ENCODE measurements at regions not wholly inside any gene's neighbourhood (a gene's known extent, or its start where the extent isn't known, plus 50 kb on each side); places are given as distances from the start of the nearest gene placed in this dataset.
"Not testable (repeated sequence)": the region's sequence is repeated elsewhere in the genome, so short reads cannot be mapped to it uniquely, and the experiment has no call there.

DNA sequence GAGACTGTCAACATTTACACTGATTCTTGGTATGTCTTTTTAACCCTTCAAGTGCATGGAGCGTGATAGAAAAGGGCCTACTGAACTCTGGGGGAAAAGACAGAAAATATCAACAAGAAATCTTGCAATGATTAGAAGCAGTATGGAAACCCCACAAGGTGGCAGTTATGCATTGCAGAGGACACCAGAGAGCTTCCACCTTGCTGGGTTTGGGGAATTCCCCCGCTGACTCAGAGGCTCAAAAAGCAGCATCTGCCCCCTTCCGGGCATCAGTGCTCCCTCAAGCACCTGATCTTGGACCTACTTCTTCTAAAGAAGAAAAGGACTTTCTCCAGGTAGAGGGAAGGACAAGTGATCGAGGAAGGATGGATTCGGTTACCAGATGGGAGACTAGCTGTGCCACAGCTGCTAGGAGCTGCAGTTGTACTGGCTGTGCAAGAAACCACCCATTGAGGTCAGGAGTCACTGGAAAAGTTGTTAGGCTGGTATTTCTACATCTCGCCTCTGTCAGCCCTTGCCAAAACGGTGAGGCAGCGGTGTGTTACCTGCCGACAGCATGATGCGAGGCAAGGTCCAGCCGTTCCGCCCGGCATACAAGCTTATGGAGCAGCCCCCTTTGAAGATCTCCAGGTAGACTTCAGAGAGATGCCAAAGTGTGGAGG, 102.8 kb upstream of the OSBPL11 start:
- TF ChIP-seq, protein P1, sequence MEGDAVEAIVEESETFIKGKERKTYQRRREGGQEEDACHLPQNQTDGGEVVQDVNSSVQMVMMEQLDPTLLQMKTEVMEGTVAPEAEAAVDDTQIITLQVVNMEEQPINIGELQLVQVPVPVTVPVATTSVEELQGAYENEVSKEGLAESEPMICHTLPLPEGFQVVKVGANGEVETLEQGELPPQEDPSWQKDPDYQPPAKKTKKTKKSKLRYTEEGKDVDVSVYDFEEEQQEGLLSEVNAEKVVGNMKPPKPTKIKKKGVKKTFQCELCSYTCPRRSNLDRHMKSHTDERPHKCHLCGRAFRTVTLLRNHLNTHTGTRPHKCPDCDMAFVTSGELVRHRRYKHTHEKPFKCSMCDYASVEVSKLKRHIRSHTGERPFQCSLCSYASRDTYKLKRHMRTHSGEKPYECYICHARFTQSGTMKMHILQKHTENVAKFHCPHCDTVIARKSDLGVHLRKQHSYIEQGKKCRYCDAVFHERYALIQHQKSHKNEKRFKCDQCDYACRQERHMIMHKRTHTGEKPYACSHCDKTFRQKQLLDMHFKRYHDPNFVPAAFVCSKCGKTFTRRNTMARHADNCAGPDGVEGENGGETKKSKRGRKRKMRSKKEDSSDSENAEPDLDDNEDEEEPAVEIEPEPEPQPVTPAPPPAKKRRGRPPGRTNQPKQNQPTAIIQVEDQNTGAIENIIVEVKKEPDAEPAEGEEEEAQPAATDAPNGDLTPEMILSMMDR (IDR thresholded peaks at IDR 0.05; ENCODE audit: low read depth, low read length), result peak; percentile 24; the same call in 1 of the 2 replicates
- H3K27ac ChIP-seq (ENCODE audit: low read length); H3K9ac ChIP-seq (ENCODE audit: low read length): not testable (repeated sequence)

DNA sequence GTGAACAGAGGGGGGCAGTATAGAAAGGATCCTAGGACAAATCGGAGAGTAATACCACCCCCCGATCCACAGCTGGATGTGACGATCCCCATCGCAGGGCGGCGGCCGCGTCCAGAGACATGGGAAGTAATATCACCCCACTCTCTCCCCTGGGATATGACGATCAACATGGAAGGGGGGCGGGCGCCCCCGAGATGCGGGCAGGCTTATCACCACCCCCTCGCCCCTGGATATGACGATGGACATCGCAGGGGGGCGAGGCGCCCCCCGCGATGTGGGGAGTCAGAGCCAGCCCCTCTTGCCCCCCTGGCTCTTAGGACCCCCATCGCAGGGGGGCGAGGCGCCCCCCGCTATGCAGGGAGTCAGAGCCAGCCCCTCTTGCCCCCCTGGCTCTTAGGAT, 120.4 kb upstream of the OSBPL11 start:
- TF ChIP-seq, protein P1 (IDR thresholded peaks at IDR 0.05; ENCODE audit: low read depth, low read length), result no peak
- no peak for TF ChIP-seq EZH2phosphoT487 (IDR thresholded peaks at IDR 0.05; ENCODE audit: low read depth)

More for the DNA sequence above, 102.8 kb upstream of the OSBPL11 start:
- H3K4me3 ChIP-seq (ENCODE audit: low read length); H3K9me3 ChIP-seq (ENCODE audit: insufficient read depth, low read length); H3K79me2 ChIP-seq (ENCODE audit: low read length); H3K4me1 ChIP-seq (ENCODE audit: low read length); H3K36me3 ChIP-seq (replicated peaks; ENCODE audit: low read depth, low read length); H3K27me3 ChIP-seq (ENCODE audit: low read depth, low read length); H4K20me1 ChIP-seq (ENCODE audit: insufficient read depth, low read length); H3K4me2 ChIP-seq (ENCODE audit: low read length): not testable (repeated sequence)
- H2AFZ ChIP-seq (ENCODE audit: low read depth, low read length), result peak overlapping the region; percentile 87; the same call in 1 of the 2 replicates

DNA sequence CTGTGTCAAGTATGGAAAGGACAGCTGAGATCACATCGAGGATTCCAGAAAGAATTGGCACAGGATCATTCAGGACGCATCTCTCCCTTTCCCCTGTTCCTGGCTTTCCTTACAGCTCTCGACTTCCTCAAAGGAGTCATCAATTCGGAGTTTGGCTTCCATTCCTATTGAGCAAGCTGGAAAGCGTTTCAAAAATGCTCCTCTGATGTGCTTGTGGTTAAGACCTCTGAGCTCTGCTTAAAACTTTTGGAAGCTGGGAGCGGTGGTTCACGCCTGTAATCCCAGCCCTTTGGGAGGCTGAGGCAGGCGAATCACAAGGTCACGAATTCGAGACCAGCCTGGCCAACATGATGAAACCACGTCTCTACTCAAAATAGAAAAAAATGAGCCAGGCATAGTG, 136.9 kb upstream of the OSBPL11 start:
- not testable (repeated sequence) for H3K4me1 ChIP-seq (ENCODE audit: low read length); H3K9me3 ChIP-seq (ENCODE audit: insufficient read depth, low read length); H3K79me2 ChIP-seq (ENCODE audit: low read length); H2AFZ ChIP-seq (ENCODE audit: low read depth, low read length); H4K20me1 ChIP-seq (ENCODE audit: insufficient read depth, low read length); H3K4me2 ChIP-seq (ENCODE audit: low read length); H3K27me3 ChIP-seq (ENCODE audit: low read depth, low read length); H3K36me3 ChIP-seq (replicated peaks; ENCODE audit: low read depth, low read length); H3K9ac ChIP-seq (ENCODE audit: low read length); H3K27ac ChIP-seq (ENCODE audit: low read length); H3K4me3 ChIP-seq (ENCODE audit: low read length)

More for the DNA sequence above, 120.4 kb upstream of the OSBPL11 start:
- Histone ChIP-seq H3K4me3 (ENCODE audit: low read length) (no peak overlapping the region), H3K4me2 (ENCODE audit: low read length) (no peak overlapping the region), H3K27ac (ENCODE audit: low read length) (no peak overlapping the region), H3K4me1 (ENCODE audit: low read length) (peaks cover 2% of the 10 kb centered on the region; the same call in 1 of the 2 replicates), H3K9ac (ENCODE audit: low read length) (no peak overlapping the region), H3K79me2 (ENCODE audit: low read length) (no peaks in the 10 kb centered on the region), H2AFZ (ENCODE audit: low read depth, low read length) (no peak overlapping the region), H3K36me3 (replicated peaks; ENCODE audit: low read depth, low read length) (no peaks in the 10 kb centered on the region), H4K20me1 (ENCODE audit: insufficient read depth, low read length) (no peaks in the 10 kb centered on the region), H3K9me3 (ENCODE audit: insufficient read depth, low read length) (no peaks in the 10 kb centered on the region), H3K27me3 (ENCODE audit: low read depth, low read length) (no peaks in the 10 kb centered on the region)

DNA sequence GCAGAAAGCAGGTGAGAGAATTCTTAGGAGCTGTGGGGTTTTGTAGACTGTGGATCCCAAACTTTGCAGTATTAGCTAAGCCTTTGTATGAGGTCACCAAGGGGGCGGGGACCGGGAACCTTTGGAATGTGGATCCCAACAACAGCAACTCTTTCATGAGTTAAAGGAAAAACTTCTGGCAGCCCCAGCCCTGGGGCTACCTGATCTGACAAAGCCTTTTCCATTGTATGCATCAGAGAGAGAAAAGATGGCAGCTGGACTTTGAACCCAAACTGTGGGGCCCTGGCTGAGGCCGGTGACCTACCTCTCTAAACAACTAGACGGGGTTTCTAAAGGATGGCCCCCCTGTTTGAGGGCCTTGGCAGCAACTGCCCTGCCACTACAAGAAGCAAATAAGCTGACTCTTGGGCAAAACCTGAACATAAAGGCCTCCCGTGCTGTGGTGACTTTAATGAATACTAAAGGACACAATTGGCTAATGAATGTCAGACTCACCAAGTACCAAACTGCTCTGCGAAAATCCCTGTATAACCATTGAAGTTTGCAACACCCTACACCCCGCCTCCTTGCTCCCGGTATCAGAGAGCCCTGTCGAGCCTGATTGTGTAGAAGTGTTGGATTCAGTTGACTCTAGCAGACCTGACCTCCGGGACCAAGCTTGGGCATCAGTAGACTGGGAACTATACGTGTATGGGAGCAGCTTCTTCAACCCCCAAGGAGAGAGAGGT, 146.9 kb upstream of the OSBPL11 start:
- H3K4me1 ChIP-seq (ENCODE audit: low read length); H3K79me2 ChIP-seq (ENCODE audit: low read length); H3K27me3 ChIP-seq (ENCODE audit: low read depth, low read length); H4K20me1 ChIP-seq (ENCODE audit: insufficient read depth, low read length); H3K4me3 ChIP-seq (ENCODE audit: low read length); H3K9ac ChIP-seq (ENCODE audit: low read length); H3K36me3 ChIP-seq (replicated peaks; ENCODE audit: low read depth, low read length); H3K9me3 ChIP-seq (ENCODE audit: insufficient read depth, low read length): not testable (repeated sequence)
- Histone ChIP-seq H3K4me2 (ENCODE audit: low read length) (peak overlapping the region; percentile 44; the same call in 1 of the 2 replicates), H3K27ac (ENCODE audit: low read length) (0 out of 2 replicates have a peak overlapping the region, but pooled peaks have one; percentile 13), H2AFZ (ENCODE audit: low read depth, low read length) (peak overlapping the region; percentile 91)

DNA sequence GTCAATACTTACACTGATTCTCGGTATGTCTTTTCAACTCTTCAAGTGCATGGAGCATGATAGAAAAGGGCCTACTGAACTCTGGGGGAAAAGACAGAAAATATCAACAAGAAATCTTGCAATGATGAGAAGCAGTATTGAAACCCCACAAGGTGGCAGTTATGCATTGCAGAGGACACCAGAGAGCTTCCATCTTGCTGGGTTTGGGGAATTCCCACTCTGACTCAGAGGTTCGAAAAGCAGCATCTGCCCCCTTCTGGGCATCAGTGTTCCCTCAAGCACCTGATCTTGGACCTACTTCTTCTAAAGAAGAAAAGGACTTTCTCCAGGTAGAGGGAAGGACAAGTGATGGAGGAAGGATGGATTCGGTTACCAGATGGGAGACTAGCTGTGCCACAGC, 147.5 kb upstream of the OSBPL11 start:
- not testable (repeated sequence) for H3K27me3 ChIP-seq (ENCODE audit: low read depth, low read length); H3K4me3 ChIP-seq (ENCODE audit: low read length); H3K9ac ChIP-seq (ENCODE audit: low read length); H3K4me1 ChIP-seq (ENCODE audit: low read length); H3K9me3 ChIP-seq (ENCODE audit: insufficient read depth, low read length); H3K79me2 ChIP-seq (ENCODE audit: low read length); H3K36me3 ChIP-seq (replicated peaks; ENCODE audit: low read depth, low read length); H4K20me1 ChIP-seq (ENCODE audit: insufficient read depth, low read length)
- Histone ChIP-seq H3K4me2 (ENCODE audit: low read length) (peak overlapping the region; percentile 44; the same call in 1 of the 2 replicates), H3K27ac (ENCODE audit: low read length) (0 out of 2 replicates have a peak overlapping the region, but pooled peaks have one; percentile 13), H2AFZ (ENCODE audit: low read depth, low read length) (peak overlapping the region; percentile 91)
- TF ChIP-seq, protein P1 (IDR thresholded peaks at IDR 0.05; ENCODE audit: low read depth, low read length), result peak; percentile 58

DNA sequence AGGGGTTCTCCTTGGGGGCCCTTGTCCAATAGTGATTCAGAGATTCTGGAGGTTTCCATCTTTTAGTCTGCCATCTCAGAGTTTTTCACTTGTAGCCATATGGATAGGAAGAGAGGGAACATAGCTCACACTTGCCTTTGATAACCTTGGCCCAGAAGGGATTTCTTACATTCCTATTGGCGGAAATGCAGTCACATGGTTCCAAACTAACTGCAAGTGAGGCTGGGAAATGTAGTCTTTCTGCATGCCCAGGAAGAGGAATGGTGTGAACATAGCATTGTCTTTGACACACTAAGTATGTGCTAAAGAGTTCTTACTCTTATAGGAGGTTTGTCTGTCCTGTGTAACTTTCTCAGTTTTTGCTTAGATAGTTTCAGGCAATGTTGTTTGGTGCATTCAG, 161.8 kb upstream of the OSBPL11 start:
- not testable (repeated sequence) for H4K20me1 ChIP-seq (ENCODE audit: insufficient read depth, low read length); H2AFZ ChIP-seq (ENCODE audit: low read depth, low read length); H3K4me3 ChIP-seq (ENCODE audit: low read length); H3K27me3 ChIP-seq (ENCODE audit: low read depth, low read length); H3K36me3 ChIP-seq (replicated peaks; ENCODE audit: low read depth, low read length); H3K27ac ChIP-seq (ENCODE audit: low read length); H3K4me1 ChIP-seq (ENCODE audit: low read length); H3K4me2 ChIP-seq (ENCODE audit: low read length); H3K79me2 ChIP-seq (ENCODE audit: low read length); H3K9ac ChIP-seq (ENCODE audit: low read length); H3K9me3 ChIP-seq (ENCODE audit: insufficient read depth, low read length)

DNA sequence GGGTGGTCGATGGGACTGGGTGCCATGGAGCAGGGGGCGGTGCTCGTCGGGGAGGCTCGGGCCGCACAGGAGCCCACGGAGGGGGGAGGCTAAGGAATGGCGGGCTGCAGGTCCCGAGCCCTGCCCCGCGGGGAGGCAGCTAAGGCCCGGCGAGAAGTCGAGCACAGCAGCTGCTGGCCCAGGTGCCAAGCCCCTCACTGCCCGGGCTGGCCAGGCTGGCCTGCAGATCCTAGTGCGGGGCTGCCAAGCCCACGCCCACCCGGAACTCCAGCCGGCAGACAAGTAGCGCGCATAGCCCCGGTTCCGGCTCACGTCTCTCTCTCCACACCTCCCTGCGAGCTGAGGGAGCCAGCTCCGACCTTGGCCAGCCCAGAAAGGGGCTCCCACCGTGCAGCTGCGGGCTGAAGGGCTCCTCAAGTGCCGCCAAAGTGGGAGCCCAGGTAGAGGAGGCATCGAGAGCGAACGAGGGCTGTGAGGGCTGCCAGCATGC, 163.4 kb upstream of the OSBPL11 start:
- H3K27ac ChIP-seq (ENCODE audit: low read length); H3K4me1 ChIP-seq (ENCODE audit: low read length); H2AFZ ChIP-seq (ENCODE audit: low read depth, low read length); H3K9me3 ChIP-seq (ENCODE audit: insufficient read depth, low read length); H3K27me3 ChIP-seq (ENCODE audit: low read depth, low read length); H3K9ac ChIP-seq (ENCODE audit: low read length); H3K4me2 ChIP-seq (ENCODE audit: low read length); H4K20me1 ChIP-seq (ENCODE audit: insufficient read depth, low read length); H3K4me3 ChIP-seq (ENCODE audit: low read length); H3K79me2 ChIP-seq (ENCODE audit: low read length); H3K36me3 ChIP-seq (replicated peaks; ENCODE audit: low read depth, low read length): not testable (repeated sequence)
